HepG2 (cell line): ENCODE measurements at regions not wholly inside any gene's neighbourhood (a gene's known extent, or its start where the extent isn't known, plus 50 kb on each side); places are given as distances from the start of the nearest gene placed in this dataset.

Experiments used
- ATAC-seq: fragments of 200-7000 bp; cut with Tn5 transposase; 3 replicates; pipeline ENCODE4 v1.9.1; 2020; ENCODE audit warnings: mild to moderate bottlenecking, moderate library complexity
- BruUV-seq: library from RNA; stranded (reverse); fragments of 400-500 nt; replicated peaks from 2 replicates; lab custom pipeline; 2021; lab: Mats Ljungman, UMichigan
- CTCF ChIA-PET: fragments of 300-600 bp; formaldehyde crosslinking; extraction: SDS; loops from one replicate; lab custom pipeline; 2021; ENCODE audit warnings: low total read pairs, inconsistent platforms, low intra/inter-chr PET ratio; lab: Yijun Ruan, JAX
- POLR2A ChIA-PET: fragments of 350-600 bp; sonication (Branson Sonifier 250); formaldehyde crosslinking; loops from one replicate; lab custom pipeline; 2020; ENCODE audit warnings: antibody characterized with exemption, inconsistent platforms; lab: Yijun Ruan, JAX
- DNase-seq: peaks from one replicate; pipeline ENCODE4 v3.0.0-alpha.2; 2015; ENCODE audit warnings: low spot score
- FAIRE-seq: peaks from 3 replicates; lab custom pipeline; 2011; peaks lifted over from hg19 to GRCh38; lab: Jason Lieb, UNC
- H2AFZ ChIP-seq: one replicate; pipeline ENCODE4 v1.6.1; 2011; ENCODE audit warnings: low read length, inconsistent platforms
- H3K27ac ChIP-seq: fragments of 300-600 bp; 3 replicates; pipeline ENCODE4 v1.8.0; 2011; ENCODE audit warnings: mixed run types, mild to moderate bottlenecking, mixed read lengths, low read length, inconsistent platforms; ENCODE audit not compliant: insufficient read depth; ENCODE audit errors: extremely low read length
- H3K27me3 ChIP-seq, 2 experiments: fragments of 200-600 bp in 1 of 2; 2 replicates in 1 of 2; 3 replicates in 1 of 2; pipeline versions ENCODE4 v1.6.0 to v1.8.0; 2011; ENCODE audit warnings: low read length in 2 of 2, mild to moderate bottlenecking in 2 of 2, moderate library complexity in 2 of 2, inconsistent platforms in 1 of 2; ENCODE audit not compliant: insufficient read depth in 2 of 2, control insufficient read depth in 1 of 2
- H3K36me3 ChIP-seq, 2 experiments: fragments of 200-600 bp in 1 of 2; replicated peaks in 1 of 2; 2 replicates in 1 of 2; 3 replicates in 1 of 2; pipeline versions ENCODE4 v1.5.1 to v1.8.0; 2011; ENCODE audit warnings: low read length in 2 of 2, inconsistent platforms in 1 of 2; ENCODE audit not compliant: insufficient read depth in 2 of 2, control insufficient read depth in 1 of 2
- H3K4me1 ChIP-seq: 2 replicates; pipeline ENCODE4 v1.5.1; 2012; ENCODE audit warnings: low read length, inconsistent platforms; ENCODE audit not compliant: insufficient read depth
- H3K4me2 ChIP-seq: 2 replicates; pipeline ENCODE4 v1.6.0; 2011; ENCODE audit warnings: low read depth, low read length, inconsistent platforms
- H3K4me3 ChIP-seq, 3 experiments: fragments of 200-600 bp in 1 of 3; sonication (generic), shearing (Covaris generic) in 1 of 3; replicated peaks in 1 of 3; 2 replicates each; pipeline ENCODE4 v1.5.1; 2011 to 2016; ENCODE audit warnings: low read length in 3 of 3, inconsistent platforms in 2 of 3, low read depth in 2 of 3, mild to moderate bottlenecking in 2 of 3, control low read depth in 1 of 3, mixed read lengths in 1 of 3; ENCODE audit not compliant: insufficient read depth in 1 of 3
- H3K79me2 ChIP-seq: one replicate; pipeline ENCODE4 v1.6.1; 2011; ENCODE audit warnings: low read length, inconsistent platforms; ENCODE audit not compliant: insufficient read depth
- H3K9ac ChIP-seq: 2 replicates; pipeline ENCODE4 v1.6.0; 2011; ENCODE audit warnings: mild to moderate bottlenecking, low read depth, low read length, inconsistent platforms; ENCODE audit not compliant: insufficient read depth
- H3K9me3 ChIP-seq: 2 replicates; pipeline ENCODE4 v1.5.1; 2012; ENCODE audit warnings: mild to moderate bottlenecking, low read length
- H4K20me1 ChIP-seq: 2 replicates; pipeline ENCODE4 v1.6.0; 2011; ENCODE audit warnings: inconsistent platforms, mild to moderate bottlenecking, low read length, moderate library complexity; ENCODE audit not compliant: insufficient read depth
- CBX2 ChIP-seq, 2 experiments: fragments of 200-600 bp in 1 of 2; sonication (generic); formaldehyde crosslinking in 1 of 2; IDR thresholded peaks; 2 replicates each; pipeline versions ENCODE4 v1.7.0 to v1.8.1; 2018 to 2022; ENCODE audit warnings: low read depth in 2 of 2, low read length in 1 of 2, mild to moderate bottlenecking in 1 of 2, missing genetic modification reagents in 1 of 2
- GATAD1 ChIP-seq: IDR thresholded peaks from 2 replicates; pipeline ENCODE4 v1.6.1; 2016; ENCODE audit warnings: missing genetic modification reagents, missing compliant biosample characterization
- SRSF1 ChIP-seq: fragments of 200-400 bp; formaldehyde crosslinking; optimal IDR thresholded peaks from 2 replicates; pipeline ENCODE3; 2017; ENCODE audit warnings: mild to moderate bottlenecking, low read depth, low read length, moderate library complexity
- STAG1 ChIP-seq: sonication (generic); formaldehyde crosslinking; IDR thresholded peaks from 2 replicates; pipeline ENCODE4 v1.4.0; 2020; ENCODE audit warnings: missing genetic modification reagents
- ZNF350 ChIP-seq: sonication (generic); formaldehyde crosslinking; IDR thresholded peaks from 2 replicates; pipeline ENCODE4 v1.4.0; 2020; ENCODE audit warnings: mild to moderate bottlenecking, low read depth, missing genetic modification reagents, borderline replicate concordance
- ZNF501 ChIP-seq: sonication (generic); formaldehyde crosslinking; IDR thresholded peaks from 2 replicates; pipeline ENCODE4 v1.5.1; 2020; ENCODE audit warnings: mild to moderate bottlenecking, moderate library complexity, missing genetic modification reagents
- ZNF780A ChIP-seq: sonication (generic); formaldehyde crosslinking; IDR thresholded peaks from 2 replicates; pipeline ENCODE4 v1.8.0; 2022; ENCODE audit warnings: mild to moderate bottlenecking, missing genetic modification reagents, moderate library complexity
- ZNF782 ChIP-seq: sonication (generic); formaldehyde crosslinking; IDR thresholded peaks from 2 replicates; pipeline ENCODE4 v1.4.0; 2020; ENCODE audit warnings: missing genetic modification reagents, mild to moderate bottlenecking, borderline replicate concordance
- WGBS: methylation state at CpG from one replicate; pipeline ENCODE4 v1.1.6; 2017; ENCODE audit warnings: low lambda C conversion rate; 5-methylcytosine and 5-hydroxymethylcytosine counted together
- in situ Hi-C: cut with HindIII; loops from 2 replicates; pipeline ENCODE4 v1.10.0; 2017; ENCODE audit warnings: low pct_unique_long_range_greater_than_20kb; ENCODE audit not compliant: extremely low pct_ligation_motif_present
- intact Hi-C: fragments of 100-400 bp; cut with micrococcal nuclease; formaldehyde crosslinking; loops from one replicate; pipeline ENCODE4 v1.10.0; 2022; ENCODE audit not compliant: unreplicated experiment
- TF ChIP-seq, protein P1 (sequence below): sonication (generic); formaldehyde crosslinking; IDR thresholded peaks from 2 replicates; pipeline ENCODE4 v1.5.1; 2020; ENCODE audit warnings: missing genetic modification reagents, mild to moderate bottlenecking, borderline replicate concordance
- TF ChIP-seq, protein P2 (sequence below): sonication (generic); formaldehyde crosslinking; IDR thresholded peaks from 2 replicates; pipeline ENCODE4 v1.9.0; 2021; ENCODE audit warnings: missing genetic modification reagents, borderline replicate concordance

DNA sequence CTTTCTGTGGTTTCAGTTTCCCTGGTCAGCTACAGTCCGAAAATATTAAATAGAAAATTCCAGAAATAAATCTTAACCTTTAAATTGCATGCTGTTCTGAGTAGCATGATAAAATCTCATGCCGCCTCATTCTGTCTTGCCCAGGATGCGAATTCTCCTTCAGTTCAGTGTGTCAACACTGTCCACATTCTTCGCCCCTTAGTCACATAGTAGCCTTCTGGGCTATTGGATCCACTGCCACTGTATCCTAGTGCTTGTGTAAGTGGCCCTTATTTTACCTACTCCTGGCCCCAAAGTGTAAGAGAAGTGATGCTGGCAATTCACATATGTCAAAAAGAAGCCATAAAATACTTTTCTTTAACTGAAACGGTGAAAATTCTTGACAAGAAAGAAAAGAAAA, 129.6 kb downstream of the ZWINT start (continued):
- TF ChIP-seq ZNF780A = no peak
- TF ChIP-seq ZNF782 = no peak
- TF ChIP-seq CBX2 (IDR thresholded peaks at IDR 0.05; ENCODE audit: low read depth, low read length) = no peak
- no peak for TF ChIP-seq CBX2 (CRISPR knock-in tag; IDR thresholded peaks at IDR 0.05; ENCODE audit: low read depth)
- TF ChIP-seq SRSF1 = no peak

DNA sequence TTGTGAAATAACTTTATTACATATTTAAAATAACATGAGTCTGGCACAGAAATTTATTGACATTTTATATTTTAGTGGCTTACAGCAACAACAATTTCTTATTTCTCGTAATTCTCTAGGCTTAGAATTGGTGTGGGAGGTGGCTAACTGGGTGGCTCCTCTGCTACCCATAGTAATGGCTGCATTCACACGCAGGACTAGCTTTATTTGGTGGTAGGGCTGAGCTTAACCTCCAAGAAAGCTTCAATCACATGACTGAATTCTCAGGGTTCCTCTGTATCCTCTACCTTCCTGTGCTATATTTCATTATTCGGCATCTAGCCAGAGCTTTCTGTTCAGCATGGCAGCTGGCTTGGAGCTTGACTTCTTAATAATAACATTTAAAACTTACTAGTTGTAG, 138.8 kb downstream of the ZWINT start:
- TF ChIP-seq, protein P1, sequence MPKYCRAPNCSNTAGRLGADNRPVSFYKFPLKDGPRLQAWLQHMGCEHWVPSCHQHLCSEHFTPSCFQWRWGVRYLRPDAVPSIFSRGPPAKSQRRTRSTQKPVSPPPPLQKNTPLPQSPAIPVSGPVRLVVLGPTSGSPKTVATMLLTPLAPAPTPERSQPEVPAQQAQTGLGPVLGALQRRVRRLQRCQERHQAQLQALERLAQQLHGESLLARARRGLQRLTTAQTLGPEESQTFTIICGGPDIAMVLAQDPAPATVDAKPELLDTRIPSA (CRISPR knock-in tag) = no peak
- TF ChIP-seq STAG1 (no peak), GATAD1 (CRISPR knock-in tag) (no peak), ZNF501 (CRISPR knock-in tag) (no peak), ZNF350 (CRISPR knock-in tag) (no peak)
- TF ChIP-seq, protein P2, sequence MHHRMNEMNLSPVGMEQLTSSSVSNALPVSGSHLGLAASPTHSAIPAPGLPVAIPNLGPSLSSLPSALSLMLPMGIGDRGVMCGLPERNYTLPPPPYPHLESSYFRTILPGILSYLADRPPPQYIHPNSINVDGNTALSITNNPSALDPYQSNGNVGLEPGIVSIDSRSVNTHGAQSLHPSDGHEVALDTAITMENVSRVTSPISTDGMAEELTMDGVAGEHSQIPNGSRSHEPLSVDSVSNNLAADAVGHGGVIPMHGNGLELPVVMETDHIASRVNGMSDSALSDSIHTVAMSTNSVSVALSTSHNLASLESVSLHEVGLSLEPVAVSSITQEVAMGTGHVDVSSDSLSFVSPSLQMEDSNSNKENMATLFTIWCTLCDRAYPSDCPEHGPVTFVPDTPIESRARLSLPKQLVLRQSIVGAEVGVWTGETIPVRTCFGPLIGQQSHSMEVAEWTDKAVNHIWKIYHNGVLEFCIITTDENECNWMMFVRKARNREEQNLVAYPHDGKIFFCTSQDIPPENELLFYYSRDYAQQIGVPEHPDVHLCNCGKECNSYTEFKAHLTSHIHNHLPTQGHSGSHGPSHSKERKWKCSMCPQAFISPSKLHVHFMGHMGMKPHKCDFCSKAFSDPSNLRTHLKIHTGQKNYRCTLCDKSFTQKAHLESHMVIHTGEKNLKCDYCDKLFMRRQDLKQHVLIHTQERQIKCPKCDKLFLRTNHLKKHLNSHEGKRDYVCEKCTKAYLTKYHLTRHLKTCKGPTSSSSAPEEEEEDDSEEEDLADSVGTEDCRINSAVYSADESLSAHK (CRISPR knock-in tag) = no peak
- DNase-seq (no peak), FAIRE-seq (no peak), ATAC-seq (no peak)
- BruUV-seq = no TSS peak
- no peak overlapping the region for H3K4me2 ChIP-seq
- CTCF ChIA-PET = no interaction called here
- H3K9ac ChIP-seq = no peak overlapping the region
- H3K4me1 ChIP-seq = no peaks in the 10 kb centered on the region
- H3K36me3 ChIP-seq = no peaks in the 10 kb centered on the region
- no peak overlapping the region for H2AFZ ChIP-seq
- H3K4me3 ChIP-seq = no peak overlapping the region
- no peaks in the 10 kb centered on the region for H3K27me3 ChIP-seq
- no peaks in the 10 kb centered on the region for H3K79me2 ChIP-seq
- in situ Hi-C loops (no loop called here), intact Hi-C loops (no loop called here)
- POLR2A ChIA-PET = no interaction called here
- H3K27ac ChIP-seq = no peak overlapping the region
- no peaks in the 10 kb centered on the region for H4K20me1 ChIP-seq
- H3K9me3 ChIP-seq = no peaks in the 10 kb centered on the region
- WGBS = 18% methylated on average over 3 of the region's 3 CpGs
